Stimulated activated CD8-positive, alpha-beta memory T cell treated with anti-CD3 and anti-CD28 coated beads, Interleukin-4, amount 100 ng/mL, for 48 hours (primary cell): ENCODE measurements at regions not wholly inside any gene's neighbourhood (a gene's known extent, or its start where the extent isn't known, plus 50 kb on each side); places are given as distances from the start of the nearest gene placed in this dataset.

Source experiments
- DNase-seq: peaks from one replicate; pipeline ENCODE4 v3.0.0-alpha.2; 2020

DNA sequence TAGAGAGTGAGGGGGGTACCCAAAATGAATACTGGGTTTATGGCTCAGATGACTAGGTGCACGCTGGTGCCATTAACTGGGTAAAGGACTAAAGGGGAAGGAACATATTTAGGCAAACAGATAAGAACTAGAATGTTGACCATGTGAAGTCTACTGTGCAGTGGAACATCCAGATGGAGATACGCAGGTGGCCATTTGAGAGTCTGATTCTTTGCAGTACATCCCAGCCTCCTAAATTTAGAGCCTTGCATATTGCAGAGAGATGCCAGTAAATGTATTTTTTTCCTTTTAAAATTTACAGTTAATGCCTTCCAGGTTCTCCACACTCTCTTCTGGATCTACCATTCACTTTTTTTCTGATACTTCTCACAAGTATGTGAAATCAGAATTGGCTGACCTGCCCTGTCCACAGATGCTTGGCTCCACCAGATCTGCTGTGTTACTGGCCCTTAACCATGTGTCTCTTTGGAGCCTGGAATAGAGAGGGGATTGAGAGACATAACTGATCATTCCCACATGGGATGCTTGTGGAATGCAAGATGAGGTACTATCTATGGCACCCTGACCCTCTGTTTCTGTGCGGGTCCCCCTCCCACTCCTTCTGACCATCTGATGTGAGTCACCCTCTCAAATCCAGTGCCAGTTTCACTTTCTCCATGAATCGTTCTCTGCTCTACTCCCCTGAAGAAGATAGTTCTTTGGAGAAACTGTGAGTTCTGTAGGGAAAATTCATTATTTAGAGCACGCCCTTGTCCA is 77.0 kb upstream of the NCAM1 start:
- DNase-seq, result no peak

DNA sequence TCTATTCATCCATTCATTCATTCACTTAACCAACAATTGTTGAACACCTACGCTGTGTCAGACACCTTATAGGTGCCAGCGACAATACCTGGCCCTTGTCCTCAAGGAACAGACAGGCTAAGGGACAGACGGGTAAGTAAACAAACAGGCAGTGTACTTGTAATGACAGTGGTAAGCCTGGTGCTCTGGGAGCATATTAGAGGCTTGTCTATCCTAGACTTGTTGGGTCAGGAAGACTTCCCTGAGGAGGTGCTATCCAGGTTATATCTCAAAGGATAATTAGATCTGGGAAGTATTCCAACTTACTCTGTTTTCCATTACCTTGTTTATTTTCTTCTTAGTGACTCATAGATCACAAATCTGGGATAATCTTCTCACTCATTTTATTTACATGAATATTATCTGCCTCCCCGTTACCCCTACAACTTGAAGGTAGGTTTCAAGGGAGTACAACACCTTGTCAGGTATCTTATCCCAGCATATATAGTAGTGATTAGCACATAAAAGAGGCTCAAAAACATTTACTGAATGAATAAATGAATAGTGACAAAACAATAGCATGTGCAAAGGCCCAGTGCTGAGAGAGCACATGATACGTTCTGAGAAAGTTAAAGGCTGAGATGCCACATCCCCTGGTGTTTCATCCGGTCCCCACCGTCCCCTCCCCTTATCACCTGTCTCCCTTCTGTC is 75.3 kb upstream of the NCAM1 start:
- no peak for DNase-seq

DNA sequence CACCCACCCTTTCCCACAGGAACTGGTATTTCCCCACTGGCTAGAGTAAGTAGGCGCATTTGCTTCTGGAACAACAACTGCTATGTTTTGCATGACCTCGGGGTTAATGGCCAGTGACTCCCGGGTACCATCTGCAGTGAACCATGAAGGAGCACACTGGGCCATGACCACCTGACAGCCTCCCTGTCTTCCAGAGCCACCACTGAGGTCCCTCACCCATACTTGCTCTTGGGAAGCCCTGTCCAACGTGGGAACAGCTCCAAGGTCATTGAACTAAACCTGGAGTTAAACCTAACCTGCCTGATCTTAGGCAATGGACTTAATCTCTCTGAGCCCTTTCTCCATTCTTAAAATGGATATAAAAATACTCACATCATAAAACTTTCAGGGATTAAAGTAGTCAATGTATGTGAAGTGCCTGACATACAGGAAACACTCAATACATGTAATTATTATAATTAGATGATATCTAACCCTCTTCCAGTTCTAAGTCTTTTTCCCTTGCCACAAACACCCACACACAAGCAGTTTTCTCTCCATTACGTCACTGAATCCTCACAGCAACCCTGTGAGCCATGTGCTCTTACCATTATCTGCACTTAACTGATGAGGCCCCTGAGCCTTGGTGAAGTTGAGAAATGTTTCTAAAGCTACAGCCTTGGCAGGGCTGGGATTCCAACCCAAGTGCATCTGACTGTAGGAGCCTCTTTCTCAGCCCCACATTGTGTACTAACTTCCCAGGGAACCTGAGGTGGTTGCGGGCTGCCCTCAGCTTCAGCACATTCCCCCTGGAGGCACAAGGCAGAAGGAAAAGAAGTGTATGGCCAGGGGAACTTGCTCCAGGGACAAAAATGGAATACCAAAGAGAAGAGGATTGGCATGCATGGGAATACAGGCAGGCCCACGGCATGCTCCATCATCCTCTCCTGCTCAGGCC is 74.5 kb upstream of the NCAM1 start:
- DNase-seq, result no peak

DNA sequence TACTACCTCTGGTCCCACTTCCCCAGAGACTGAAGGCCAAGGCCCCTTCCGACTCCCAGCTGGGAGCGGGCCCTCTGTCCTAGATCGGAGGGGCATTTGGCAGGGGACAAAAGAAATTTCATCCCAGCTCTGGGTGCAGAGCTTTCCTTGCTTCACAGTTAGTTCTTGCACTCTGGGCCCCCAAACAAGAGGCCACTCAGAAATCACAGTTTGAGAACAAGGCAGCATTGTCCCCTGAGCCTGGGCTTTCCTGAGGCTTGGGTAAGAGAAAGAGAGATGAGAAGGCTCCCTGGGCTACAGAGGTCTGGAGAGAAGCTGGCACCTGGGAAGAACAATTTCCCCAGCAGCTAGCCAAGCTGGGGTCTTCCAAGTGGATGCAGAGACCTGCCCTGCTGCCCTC is 71.8 kb upstream of the NCAM1 start:
- no peak for DNase-seq

- no peak for DNase-seq
Measured at GRCh38 chr11:112899235-112900006, 61.8 kb upstream of the NCAM1 start.

- no peak for DNase-seq
Measured at GRCh38 chr11:112901924-112902323, 59.3 kb upstream of the NCAM1 start.

DNA sequence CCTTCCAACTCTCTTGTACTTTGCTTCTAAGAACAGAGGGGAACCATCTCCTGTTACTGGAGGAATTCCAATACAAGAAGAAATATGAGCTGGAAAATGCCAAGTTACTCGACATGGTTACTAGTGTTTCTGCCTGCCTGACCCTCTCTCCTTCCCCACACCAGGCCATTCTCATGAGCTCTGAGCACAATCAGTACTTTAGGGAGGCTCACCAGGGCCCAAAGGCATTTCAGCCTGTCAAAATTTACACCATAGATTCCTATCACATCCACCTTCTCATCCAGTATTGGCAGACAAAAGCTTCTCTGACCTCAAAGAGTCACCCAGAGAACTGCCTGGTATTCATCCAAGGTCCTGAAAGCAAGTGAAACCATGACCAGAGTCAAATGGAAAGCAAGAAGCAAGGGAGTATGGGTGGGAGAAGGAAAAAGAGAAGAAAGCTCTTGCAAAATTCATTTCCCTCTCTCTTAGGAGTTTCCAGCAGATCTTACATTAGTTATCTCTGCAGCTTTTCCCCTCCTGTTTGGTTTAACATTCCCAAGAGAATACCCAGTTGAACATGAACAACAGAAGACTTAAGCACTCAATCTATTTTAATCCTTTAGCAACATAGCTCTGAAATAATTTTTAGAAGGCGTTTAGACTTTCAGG is 58.7 kb upstream of the NCAM1 start:
- no peak for DNase-seq

- DNase-seq, result no peak
Measured at GRCh38 chr11:112903340-112903739, 57.9 kb upstream of the NCAM1 start.

- no peak for DNase-seq
Measured at GRCh38 chr11:112911124-112911523, 50.1 kb upstream of the NCAM1 start.
